Fibroblast of skin of scalp (primary cell): ENCODE measurements at regions not wholly inside any gene's neighbourhood (a gene's known extent, or its start where the extent isn't known, plus 50 kb on each side); places are given as distances from the start of the nearest gene placed in this dataset.

Experiments used
- DNase-seq: peaks from one replicate; pipeline ENCODE4 v3.0.0-alpha.2; 2013

GRCh38 chr10:131010965-131011575, 300.5 kb downstream of the TCERG1L start:
- DNase-seq = no peak

DNA sequence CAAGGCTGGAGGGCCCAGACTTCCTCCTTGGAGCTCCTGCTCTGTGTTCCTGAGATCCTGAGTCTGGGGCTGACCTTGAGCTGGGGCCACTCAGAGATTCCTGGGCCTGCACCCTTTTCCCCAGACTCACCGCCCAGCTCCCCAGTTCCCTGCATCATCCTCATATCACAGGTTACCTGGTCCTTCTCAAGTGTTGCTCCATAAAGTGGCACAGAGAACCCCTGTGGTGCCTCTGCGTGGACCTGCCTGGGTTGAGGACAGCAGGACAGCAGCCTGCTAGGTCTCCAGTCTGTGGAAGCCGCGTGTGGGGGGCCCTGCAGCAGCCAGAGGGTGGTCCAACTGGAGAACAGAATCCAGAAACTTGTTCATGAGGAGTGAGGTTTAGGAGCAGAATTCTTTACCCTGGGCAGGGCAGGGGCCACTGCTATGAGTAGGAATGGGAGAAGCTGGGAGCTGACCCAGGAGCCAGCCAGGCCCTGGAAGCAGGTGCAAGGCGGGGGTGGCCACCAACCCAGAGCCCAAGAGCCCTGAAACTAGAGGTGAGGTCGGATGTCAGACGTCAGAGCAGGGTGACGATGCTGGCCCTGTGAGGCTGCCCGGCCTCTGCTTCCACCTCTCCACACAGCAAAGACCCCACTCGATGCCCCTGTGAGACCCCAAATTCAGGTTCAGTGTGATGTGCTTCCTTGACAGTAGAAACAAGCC, 299.4 kb downstream of the TCERG1L start:
- no peak for DNase-seq

DNA sequence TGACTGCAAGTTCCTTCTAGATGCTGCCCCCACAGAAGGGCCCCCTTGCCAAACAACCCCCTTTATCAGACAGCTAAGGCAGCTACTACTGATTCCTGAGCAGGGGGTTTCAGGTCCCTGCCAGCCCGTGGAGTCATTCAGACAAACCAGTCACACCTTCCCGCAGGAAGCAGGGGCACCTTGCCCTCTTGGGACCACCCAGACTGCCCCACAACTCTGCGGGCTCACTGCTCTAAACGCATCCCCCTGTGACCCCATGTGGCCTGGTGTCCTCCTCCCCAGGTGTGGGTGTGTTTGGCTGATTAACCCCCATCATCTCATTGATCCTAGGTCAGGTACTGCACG, 298.9 kb downstream of the TCERG1L start:
- DNase-seq = no peak

DNA sequence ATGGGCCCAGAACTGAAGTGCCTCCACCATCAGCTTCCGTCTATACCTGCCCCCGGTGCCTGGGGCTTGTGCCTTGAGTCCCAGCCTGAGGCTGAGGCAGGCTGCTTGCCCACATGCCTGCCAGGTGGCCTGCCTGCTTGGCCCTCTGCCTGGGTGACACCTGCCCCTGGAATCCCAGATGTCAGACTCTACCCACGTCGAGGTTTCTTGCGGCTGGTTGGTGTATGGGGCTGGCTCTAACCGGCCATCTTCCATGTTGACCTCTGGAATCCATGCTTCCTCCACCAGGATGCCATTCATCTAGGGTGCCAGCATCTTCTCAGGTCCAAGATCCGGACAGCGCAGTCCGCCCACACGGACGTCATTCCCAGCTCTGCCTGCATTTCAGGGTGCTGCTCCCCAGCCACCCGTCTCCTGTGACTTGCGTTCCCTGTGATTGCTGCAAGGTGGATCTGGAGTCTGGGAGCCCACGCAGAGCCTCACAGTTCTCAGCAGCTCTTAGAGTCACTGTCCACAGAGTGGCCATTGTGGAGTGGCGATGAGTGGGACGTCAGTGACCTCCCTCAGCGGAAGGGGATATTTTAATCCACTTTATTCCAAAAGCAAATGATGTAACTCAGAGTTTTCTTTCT, 298.1 kb downstream of the TCERG1L start:
- no peak for DNase-seq

DNA sequence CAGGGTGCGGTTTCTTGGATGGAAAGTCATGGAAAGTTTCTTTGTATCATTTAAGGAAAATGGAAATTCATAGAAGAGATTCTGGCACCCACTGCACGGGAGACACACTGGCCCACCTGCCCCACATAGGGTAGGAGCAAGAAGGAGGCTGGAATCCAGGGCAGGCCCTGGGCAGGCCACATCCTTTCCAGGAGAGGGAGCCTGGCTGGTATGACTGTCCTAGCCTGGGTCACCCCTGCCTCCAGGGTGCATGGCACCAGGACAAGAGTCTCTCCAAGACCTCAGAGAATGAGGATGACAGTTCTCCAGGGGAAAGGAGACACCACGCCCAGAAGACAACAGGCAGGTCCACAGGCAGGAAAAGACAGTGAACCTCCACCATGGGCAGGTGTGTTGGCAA, 297.2 kb downstream of the TCERG1L start:
- no peak for DNase-seq

- no peak for DNase-seq
Observed at GRCh38 chr10:131015271-131015670, 296.2 kb downstream of the TCERG1L start.

DNA sequence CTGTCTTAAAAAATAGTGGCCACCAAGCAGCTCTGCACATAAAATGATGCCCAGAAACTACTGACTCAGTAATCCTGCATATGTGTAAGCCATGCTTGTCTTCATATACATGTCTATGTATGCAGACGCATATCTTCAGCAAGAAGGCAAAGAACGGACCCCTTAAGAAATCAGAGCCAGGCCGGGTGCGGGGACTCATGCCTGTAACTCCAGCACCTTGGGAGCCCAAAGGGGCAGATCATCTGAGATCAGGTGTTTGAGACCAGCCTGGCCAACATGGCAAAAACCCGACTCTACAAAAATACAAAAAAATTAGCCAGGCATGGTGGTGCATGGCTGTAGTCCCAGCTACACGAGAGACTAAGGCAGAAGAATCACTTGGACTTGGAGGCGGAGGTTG, 295.0 kb downstream of the TCERG1L start:
- no peak for DNase-seq

GRCh38 chr10:131017566-131018285, 293.8 kb downstream of the TCERG1L start:
- no peak for DNase-seq

DNA sequence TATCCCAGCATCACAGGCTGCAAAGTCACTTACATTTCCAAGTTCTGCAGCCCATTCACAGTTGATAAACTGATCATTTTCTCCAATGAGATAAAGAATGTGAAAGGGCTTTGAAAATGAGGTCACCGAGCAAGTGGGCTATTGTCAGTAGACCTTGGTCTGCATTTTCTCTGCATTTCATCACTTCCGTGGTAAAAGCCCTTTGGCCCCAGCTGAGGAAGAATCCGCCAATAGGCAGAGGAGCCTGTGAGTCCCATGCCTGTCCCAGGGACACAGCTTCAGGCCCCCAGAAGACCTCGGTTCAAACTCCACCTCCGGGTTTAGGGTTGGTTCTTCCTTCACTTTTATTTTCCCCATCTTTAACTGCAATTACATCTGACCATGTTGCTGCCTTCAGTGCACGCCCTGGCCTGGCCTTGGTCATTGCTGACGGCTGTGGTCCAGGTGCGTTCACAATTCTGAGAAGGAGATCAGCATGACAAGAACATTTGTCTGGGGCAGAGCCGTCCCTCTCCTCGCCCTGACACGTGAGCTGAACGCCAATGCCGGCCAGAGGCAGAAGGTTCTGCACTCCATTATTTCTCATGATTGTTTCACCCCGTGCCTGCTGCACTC, 292.5 kb downstream of the TCERG1L start:
- DNase-seq = no peak

GRCh38 chr10:131019696-131020095, 291.8 kb downstream of the TCERG1L start:
- DNase-seq = no peak

- DNase-seq = no peak
Observed at GRCh38 chr10:131020775-131021174, 290.7 kb downstream of the TCERG1L start.

- no peak for DNase-seq
Observed at GRCh38 chr10:131021246-131021895, 290.1 kb downstream of the TCERG1L start.

DNA sequence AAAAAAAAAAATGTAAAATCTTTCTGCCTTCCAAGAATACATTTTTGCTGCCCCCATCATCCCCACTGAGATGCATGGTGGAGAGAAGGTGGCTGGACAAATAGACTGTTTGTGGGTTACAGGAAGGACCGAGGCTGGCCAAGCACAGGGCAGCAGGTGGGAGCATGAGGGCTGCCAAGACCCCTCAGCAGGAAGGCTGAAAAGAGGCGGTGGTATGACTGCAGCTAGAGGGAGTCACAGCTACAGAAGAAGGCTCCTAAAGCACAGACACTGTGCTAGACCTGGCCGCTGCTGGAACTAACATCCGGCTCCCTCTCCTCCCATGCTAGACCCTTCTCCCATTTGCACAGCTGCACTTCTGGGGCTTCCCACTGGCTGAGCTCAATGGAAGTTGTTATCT, 289.6 kb downstream of the TCERG1L start:
- no peak for DNase-seq

- DNase-seq = no peak
Observed at GRCh38 chr10:131022369-131022768, 289.2 kb downstream of the TCERG1L start.

DNA sequence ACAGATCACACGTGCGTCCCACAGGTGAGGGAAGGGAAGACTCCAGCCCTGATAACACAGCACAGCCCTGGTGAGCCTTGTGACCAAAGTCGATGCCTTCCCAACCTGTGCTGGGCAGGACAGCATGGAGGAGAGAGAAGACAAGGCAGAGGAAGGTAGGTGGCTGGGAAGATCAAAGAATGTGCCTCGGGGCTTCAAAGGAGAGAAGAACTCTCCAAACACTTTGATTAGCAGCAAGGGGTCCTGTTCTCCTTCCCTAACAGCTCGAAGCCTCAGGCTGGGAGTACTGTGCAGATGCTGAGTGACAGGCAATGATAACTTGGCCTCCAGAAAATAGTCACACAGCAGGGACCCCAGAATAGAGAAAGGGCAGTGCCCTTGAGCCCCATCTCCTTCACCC, 288.5 kb downstream of the TCERG1L start:
- DNase-seq = no peak

GRCh38 chr10:131024259-131025131, 287.0 kb downstream of the TCERG1L start:
- DNase-seq = no peak

DNA sequence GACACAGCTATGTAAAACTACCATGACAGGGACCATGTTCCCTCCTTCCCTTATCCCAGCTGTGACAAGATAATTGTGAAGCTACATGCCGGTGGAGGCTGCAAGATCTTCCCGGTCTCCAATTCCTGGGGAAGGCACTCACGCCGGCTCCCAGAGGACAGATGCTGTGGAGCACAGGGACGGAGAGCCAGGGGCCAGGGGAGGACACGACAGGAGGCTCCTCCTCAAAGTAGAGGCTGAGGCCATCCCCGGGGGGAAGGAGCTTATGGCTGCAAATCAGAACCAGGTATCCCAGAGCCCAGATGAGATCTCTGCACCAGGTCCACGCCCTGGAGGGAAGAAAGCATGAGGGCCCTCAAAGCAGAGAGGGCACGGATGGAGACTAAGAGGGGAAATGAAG, 286.2 kb downstream of the TCERG1L start:
- no peak for DNase-seq

DNA sequence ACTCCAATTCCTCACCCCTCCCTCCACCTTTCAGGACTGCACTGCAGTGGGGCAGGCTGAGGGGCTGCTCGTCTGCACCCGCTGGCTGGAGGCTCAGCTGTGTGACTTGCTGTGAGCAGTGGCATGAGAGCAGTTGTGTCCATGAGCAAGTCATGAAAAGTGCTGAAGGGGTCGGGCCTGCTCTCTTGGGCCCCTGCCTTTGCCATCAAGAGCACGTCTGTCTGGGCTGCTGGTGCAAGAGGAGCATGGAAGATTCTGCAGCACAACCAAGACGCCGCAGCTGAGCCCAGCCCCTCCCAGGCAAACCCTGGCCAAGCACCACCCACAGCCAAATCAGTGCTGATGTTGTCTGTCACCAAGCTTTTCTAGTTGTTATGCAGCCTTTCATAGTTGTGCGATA, 284.3 kb downstream of the TCERG1L start:
- no peak for DNase-seq

- DNase-seq = no peak
Observed at GRCh38 chr10:131031346-131031745, 280.2 kb downstream of the TCERG1L start.

DNA sequence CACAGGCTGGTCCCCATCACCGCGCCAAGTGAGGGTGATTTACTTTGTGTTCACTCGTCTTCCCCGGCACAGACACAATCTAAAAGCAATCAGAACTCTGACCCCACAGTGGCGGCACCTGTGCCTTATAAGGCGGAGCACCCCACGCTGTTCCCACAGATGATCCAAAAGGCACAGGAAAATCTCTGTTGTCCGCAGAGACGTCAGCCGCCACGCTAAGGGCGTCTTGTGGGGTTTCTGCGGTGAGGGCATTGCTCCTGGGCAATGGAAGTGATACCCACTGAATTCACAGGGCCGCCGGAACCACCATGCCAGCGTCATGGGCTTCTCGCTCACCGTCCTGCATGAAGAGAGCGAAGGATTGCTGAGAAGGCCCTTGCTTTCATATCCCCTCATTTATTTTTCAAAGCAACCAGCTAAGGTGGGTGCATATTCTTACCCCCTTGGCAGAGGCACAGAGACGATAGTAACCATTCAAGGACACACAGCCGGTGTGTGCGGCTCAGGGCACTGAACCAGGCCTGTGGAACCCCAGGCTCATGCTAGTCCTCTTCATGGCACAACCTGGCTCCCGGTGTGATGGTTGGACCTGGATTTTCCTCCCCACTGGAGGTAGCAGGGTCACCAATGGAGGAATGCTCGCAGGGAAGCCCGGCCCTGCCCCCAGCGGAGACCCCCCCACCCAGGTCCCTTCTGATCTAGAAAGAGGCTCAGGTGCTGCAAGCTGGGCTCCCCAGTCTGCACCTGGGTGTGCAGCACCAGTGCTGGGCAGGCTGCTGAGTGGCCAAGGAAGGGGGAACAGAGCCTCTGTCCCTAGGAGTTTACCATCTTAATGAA, 279.0 kb downstream of the TCERG1L start:
- no peak for DNase-seq
